GM19324 (cell line): ENCODE measurements at regions not wholly inside any gene's neighbourhood (a gene's known extent, or its start where the extent isn't known, plus 50 kb on each side); places are given as distances from the start of the nearest gene placed in this dataset.

ENCODE experiments used
- ATAC-seq: cut with Tn5 transposase; IDR thresholded peaks from one replicate; pipeline ENCODE4 v1.9.1; 2021; ENCODE audit warnings: mild to moderate bottlenecking, moderate library complexity; ENCODE audit not compliant: unreplicated experiment, low FRiP score

DNA sequence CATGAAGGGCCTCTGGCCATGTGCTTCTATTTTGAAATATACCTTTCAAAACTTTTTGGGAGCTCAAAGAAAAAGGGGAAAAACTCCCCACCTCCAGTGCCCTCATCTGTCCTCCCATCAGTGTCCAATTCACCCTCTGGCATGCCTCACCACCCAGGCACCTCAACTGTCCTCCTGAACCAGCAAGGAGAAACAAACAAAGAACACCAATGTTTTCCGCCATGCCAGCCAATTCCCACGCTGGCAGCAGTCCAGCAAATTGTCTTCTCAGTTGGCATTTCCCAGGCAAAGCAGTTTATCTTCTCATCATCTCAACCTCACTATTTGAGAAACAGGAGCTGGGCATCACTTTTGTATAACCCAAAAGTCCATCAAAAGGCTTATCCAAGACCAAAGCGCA, 496.9 kb downstream of the SOX6 start:
- ATAC-seq = no peak

- no peak for ATAC-seq
Measured at GRCh38 chr11:15861256-15861655, 495.1 kb downstream of the SOX6 start.

GRCh38 chr11:15863411-15863810, 492.9 kb downstream of the SOX6 start:
- no peak for ATAC-seq

- no peak for ATAC-seq
Measured at GRCh38 chr11:15864026-15864805, 492.1 kb downstream of the SOX6 start.

- no peak for ATAC-seq
Measured at GRCh38 chr11:15865212-15865987, 490.9 kb downstream of the SOX6 start.

DNA sequence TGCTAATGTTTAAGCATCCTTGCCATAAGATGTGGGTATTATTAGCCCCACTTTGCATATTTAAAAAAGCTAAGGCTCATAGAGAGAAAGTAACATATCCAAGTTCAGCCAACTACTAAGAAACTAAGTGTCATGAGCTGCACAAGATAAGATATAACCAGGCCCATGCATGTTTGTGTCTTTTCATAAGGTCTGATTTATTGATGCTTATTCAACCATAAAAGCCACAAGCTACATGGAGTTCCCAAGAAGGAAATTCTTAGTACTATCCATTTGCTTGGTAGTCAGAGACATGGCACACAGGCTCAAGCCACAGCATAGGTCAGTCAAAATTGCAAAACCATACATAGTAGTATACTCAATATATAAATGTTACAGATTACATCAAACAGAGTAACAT, 488.5 kb downstream of the SOX6 start:
- ATAC-seq = no peak

DNA sequence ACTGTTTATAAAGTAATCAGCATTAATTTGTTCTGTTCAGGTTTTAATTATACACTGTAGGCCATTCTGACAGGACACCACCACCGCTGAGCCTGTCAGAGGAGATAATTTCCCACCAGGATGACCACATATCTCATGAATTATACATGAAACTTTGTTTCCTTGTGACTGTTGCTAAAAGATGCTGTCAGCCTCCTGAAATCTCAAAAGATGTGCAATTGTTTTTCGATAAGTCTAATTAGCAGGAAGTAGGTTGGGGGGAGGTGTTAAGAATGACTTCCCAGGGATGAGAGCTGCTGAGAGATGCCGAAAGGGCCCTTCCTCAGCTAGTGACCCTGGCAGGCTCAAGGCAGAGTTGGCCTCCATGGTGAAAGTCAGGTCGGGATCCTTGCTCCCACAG, 485.4 kb downstream of the SOX6 start:
- no peak for ATAC-seq

DNA sequence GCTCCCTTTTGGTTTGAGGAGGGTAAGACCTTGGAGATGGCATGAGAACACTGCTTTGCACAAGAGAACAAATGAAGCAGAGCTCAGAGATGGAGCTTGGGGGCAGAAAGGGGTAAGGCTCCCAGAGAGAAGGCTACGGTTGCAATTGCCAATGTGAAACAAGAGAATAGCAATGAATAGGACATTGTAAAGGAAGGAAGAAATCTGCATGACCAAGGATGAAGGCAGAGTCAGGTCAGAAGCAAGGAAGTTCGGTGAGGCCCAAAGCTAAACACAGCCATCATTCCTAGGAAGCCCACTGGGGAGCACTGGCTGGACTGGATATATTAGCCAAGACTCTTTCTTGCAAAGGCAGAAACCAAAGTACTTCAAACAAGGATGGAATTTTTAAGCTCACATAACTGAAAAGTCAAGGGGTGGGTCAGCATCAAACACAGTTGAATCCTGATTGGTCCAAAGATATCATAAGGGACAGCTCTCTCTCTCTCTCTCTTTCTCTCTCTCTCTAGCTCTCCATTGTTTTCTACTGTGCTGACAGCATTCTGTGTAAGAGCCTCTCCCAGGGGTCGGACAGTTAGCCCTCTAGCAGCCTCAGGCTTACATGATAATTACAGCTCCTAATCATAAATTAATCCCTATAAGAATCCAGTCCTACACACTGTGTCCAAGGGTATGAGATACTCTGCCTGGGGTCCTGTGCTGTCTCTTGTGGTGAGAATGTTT, 484.3 kb downstream of the SOX6 start:
- no peak for ATAC-seq

GRCh38 chr11:15873501-15873900, 482.8 kb downstream of the SOX6 start:
- ATAC-seq = no peak

GRCh38 chr11:15874704-15875103, 481.6 kb downstream of the SOX6 start:
- no peak for ATAC-seq

GRCh38 chr11:15875393-15875792, 481.0 kb downstream of the SOX6 start:
- no peak for ATAC-seq

DNA sequence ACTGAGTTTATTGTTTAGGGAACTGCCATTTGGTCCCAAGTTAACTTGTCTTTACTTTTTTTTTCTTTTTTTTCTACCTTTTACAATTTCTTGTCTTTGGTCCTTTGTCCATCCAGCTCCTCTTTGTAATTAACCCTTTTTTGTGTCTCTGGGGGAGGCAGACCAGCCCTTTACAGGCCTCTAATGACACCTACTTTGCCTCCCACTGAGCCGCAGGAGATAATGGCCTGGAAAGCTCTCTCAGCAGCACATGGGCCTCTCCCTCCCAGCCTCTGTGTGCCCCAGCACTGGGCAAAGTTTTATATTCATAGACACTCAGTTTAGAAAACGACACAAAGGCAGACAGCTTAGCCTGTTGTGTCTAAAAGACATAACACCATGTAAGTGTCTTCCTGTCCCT, 480.4 kb downstream of the SOX6 start:
- ATAC-seq = no peak

GRCh38 chr11:15878756-15879155, 477.6 kb downstream of the SOX6 start:
- ATAC-seq = no peak

DNA sequence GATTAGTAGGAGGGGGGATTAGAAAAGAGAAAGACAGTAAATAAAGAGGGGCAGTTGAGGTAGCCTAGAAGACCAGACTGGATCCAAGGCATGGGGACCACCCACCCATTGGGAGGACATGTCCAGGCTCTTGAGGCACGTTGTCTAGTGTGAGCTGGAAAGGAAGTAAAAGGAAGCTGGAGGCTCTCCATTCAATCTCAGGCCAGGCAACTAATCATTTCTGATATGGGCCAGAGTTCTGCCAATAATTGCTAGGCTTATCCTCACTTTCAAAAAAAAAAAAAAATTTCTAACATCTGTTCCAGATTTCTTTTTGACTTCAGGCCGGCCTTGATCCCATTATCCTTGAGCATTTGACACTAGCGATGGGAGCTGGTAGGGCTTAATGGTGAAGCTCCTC, 476.1 kb downstream of the SOX6 start:
- no peak for ATAC-seq

- ATAC-seq = no peak
Measured at GRCh38 chr11:15882876-15883454, 473.4 kb downstream of the SOX6 start.

- no peak for ATAC-seq
Measured at GRCh38 chr11:15883455-15883920, 472.9 kb downstream of the SOX6 start.

GRCh38 chr11:15884141-15884540, 472.2 kb downstream of the SOX6 start:
- ATAC-seq = no peak

GRCh38 chr11:15884777-15885540, 471.4 kb downstream of the SOX6 start:
- no peak for ATAC-seq

- no peak for ATAC-seq
Measured at GRCh38 chr11:15885854-15886253, 470.5 kb downstream of the SOX6 start.

DNA sequence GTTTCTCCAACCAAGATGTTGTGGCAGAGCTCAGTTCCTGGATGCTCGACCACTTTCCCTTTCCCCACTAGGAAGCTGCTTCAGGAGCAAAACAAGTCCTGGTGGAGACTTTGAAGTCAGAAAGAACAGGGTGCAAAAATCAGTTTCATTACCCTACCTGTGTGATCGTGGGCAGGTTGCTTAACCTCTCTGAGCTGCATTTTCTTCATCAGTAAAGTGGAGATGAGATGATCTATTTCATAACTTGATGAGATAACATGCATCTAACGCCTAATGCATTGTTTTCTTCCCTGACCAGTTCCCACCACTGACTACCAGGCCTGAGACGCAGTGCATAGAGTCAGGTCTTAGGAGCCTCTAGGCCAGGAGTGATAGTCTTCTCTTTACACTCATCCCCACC, 470.0 kb downstream of the SOX6 start:
- no peak for ATAC-seq
